Thoracic aorta (tissue), 2 donors: ENCODE measurements at regions not wholly inside any gene's neighbourhood (a gene's known extent, or its start where the extent isn't known, plus 50 kb on each side); places are given as distances from the start of the nearest gene placed in this dataset.

Experiments used
- ATAC-seq: fragments of 150-250 bp; one replicate; pipeline ENCODE4 v1.8.0; 2017; ENCODE audit warnings: low read depth; ENCODE audit not compliant: insufficient number of reproducible peaks, low FRiP score
- DNase-seq: peaks from one replicate; pipeline ENCODE4 v3.0.0-alpha.2; 2020; ENCODE audit warnings: low spot score
- H3K27ac ChIP-seq, 2 donors: fragments of 200-600 bp; sonication (generic); 1 replicate in 1 of 2; 2 replicates in 1 of 2; pipeline ENCODE4 v1.5.1; 2016; ENCODE audit warnings: mild to moderate bottlenecking in 2 of 2, moderate library complexity in 2 of 2
- H3K27me3 ChIP-seq: fragments of 200-600 bp; sonication (generic); replicated peaks from 2 replicates; pipeline ENCODE4 v1.6.0; 2016; ENCODE audit warnings: mild to moderate bottlenecking; ENCODE audit not compliant: insufficient read depth
- H3K36me3 ChIP-seq: fragments of 200-600 bp; sonication (generic); one replicate; pipeline ENCODE4 v1.5.1; 2016
- H3K4me1 ChIP-seq, 2 donors: fragments of 200-600 bp; sonication (generic); 1 replicate in 1 of 2; 2 replicates in 1 of 2; pipeline versions ENCODE4 v1.5.1 to v1.6.0; 2016; ENCODE audit warnings: low read depth in 2 of 2, mild to moderate bottlenecking in 1 of 2; ENCODE audit not compliant: control insufficient read depth in 1 of 2
- H3K4me3 ChIP-seq: fragments of 200-600 bp; sonication (generic); 2 replicates; pipeline ENCODE4 v1.5.1; 2016; ENCODE audit warnings: mild to moderate bottlenecking
- H3K9me3 ChIP-seq: fragments of 200-600 bp; sonication (generic); 2 replicates; pipeline ENCODE4 v1.5.1; 2016
- CTCF ChIP-seq: fragments of 200-600 bp; sonication (generic); IDR thresholded peaks from one replicate; pipeline ENCODE4 v1.5.1; 2019; ENCODE audit warnings: antibody characterized with exemption

DNA sequence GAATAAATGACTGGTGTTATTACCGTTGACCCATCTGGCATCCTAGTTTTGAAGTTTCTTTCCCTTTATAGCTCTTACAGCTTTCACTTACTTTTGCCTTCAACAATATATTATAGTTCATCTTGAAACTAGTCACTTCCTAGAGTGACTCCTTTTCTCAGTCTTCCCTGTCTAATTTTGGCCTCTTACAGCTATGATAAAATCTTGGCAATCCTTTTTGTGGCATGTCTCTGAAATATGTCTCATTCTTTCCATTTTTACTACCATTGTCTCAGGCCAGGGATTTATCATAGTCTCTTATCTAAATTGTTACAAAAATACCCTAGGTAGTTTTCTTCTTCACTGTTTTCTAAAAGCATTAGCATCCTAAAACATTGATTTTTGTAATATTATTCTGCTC is 621.3 kb upstream of the ZNF608 start:
- no peak for ATAC-seq
- no peak overlapping the region for H3K27ac ChIP-seq
- H3K4me3 ChIP-seq, result no peak overlapping the region
- no peak for DNase-seq
- H3K4me1 ChIP-seq, result no peaks in the 10 kb centered on the region
- H3K36me3 ChIP-seq, result no peaks in the 10 kb centered on the region
- TF ChIP-seq CTCF, result no peak
- no peaks in the 10 kb centered on the region for H3K27me3 ChIP-seq
- H3K9me3 ChIP-seq, result no peaks in the 10 kb centered on the region

DNA sequence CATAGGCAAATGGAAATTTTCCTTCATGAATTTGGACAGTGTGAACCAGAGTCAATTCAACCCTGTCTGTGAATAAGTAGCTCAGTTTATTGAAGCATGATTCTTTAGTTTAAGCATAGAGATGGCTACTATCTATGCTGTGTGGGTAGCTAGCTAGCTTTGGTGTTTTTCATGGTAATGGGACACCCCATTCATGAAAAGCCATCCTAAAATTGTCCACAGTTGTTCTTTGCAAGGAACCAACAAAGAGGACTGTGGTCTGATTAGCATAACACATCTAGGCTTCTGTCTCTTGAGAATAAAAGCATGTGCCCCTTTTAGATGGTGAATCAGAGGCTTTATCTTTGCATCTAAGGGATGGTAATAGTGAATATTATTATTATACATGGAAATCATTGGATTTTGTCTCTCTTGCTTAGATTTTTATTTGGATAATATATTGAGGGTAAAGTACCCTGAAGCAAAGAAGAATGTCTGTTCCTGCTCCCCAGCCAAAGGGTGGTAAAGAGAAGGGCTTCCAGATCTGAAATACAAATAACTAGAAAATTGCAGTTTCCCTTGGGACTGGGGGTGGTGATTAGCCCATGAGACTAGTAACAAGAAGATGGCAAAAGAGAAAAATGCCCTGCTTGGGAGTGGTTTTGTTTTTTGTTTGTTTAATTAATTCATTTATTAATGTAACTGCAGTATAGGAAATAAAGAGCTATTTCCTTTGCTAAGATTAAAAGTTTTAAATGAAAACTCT is 624.2 kb upstream of the ZNF608 start:
- no peak for DNase-seq
- no peak overlapping the region for H3K4me3 ChIP-seq
- H3K27me3 ChIP-seq, result no peaks in the 10 kb centered on the region
- TF ChIP-seq CTCF, result no peak
- no peaks in the 10 kb centered on the region for H3K9me3 ChIP-seq
- no peaks in the 10 kb centered on the region for H3K36me3 ChIP-seq
- H3K27ac ChIP-seq, result no peak overlapping the region
- no peak for ATAC-seq
- no peaks in the 10 kb centered on the region for H3K4me1 ChIP-seq

DNA sequence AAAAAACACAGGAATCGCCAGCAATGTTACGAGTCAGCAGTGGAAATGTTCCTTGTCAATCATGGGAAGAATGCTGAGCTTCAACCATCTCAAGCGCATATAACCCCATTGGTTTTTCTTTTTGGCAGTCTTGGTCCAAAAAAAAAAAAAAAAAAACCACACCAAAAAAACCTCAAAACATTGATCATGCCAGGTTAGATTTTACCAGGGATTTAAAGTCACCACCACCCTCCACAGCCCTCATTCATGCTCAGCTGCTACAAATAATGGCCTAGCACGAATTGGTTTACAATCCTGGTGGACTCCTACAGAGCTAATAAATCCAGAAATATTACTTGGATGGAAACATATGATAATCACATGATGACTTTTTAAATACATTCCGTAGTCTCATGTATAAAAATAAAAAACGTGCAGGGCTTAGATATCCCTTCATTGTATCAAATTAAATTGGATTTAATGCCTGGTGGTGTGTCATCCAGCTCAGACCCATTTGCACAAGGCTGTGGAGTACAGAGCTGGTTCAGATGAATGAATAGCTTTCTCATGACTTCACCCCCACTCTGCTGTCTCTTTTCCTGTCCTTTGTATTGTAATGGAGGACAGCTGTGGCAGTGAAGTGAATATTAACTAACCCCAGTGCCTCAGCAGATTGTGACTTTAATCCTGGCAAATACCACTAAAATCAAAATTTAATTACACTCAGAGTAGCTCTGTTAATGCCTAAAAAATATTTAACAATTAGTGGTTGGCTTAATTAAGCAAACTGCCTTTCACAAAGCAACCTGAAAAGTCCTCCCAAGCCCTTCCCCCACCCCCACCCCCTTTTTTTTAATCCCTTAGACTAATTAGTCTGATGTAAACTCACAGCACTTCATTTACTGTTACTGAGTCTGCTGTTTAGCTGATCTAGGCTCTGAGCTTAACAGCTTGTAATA is 626.5 kb upstream of the ZNF608 start:
- Histone ChIP-seq H3K27me3 (no peaks in the 10 kb centered on the region), H3K4me3 (no peak overlapping the region), H3K4me1 (no peaks in the 10 kb centered on the region), H3K27ac (no peak overlapping the region), H3K36me3 (no peaks in the 10 kb centered on the region), H3K9me3 (no peaks in the 10 kb centered on the region)
- no peak for ATAC-seq
- no peak for DNase-seq
- no peak for TF ChIP-seq CTCF

GRCh38 chr5:125375143-125375542 is 628.7 kb upstream of the ZNF608 start:
- ATAC-seq, result no peak

More at GRCh38 chr5:125375143-125375542, 628.7 kb upstream of the ZNF608 start:
- Histone ChIP-seq H3K36me3 (no peaks in the 10 kb centered on the region), H3K27ac (no peak overlapping the region), H3K27me3 (no peaks in the 10 kb centered on the region), H3K4me1 (no peaks in the 10 kb centered on the region), H3K4me3 (no peak overlapping the region), H3K9me3 (no peaks in the 10 kb centered on the region)
- no peak for DNase-seq
- TF ChIP-seq CTCF, result no peak
